ENCODE measurements at regions not wholly inside any gene's neighbourhood (a gene's known extent, or its start where the extent isn't known, plus 50 kb on each side); places are given as distances from the start of the nearest gene placed in this dataset.

DNA sequence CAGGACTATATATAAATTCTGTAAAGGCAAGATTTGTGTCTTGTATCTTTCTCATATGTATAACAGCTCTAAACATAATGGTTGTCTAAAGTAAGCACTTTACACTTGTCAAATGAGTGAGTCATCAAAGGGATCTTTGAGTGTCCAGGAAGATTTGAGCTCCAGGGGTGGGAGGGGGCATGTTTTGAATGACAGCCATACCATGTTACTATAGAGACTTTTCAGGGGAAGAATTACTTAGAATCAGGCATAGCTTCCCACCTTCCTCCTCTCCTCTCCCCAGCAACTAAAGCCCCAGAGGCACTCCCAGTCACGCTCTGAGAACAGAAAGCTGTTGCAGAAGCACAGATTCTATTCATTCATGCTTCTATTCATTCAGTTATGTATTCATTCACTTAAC is 65.8 kb upstream of the ALK start (continued):
- TF ChIP-seq, protein P1, sequence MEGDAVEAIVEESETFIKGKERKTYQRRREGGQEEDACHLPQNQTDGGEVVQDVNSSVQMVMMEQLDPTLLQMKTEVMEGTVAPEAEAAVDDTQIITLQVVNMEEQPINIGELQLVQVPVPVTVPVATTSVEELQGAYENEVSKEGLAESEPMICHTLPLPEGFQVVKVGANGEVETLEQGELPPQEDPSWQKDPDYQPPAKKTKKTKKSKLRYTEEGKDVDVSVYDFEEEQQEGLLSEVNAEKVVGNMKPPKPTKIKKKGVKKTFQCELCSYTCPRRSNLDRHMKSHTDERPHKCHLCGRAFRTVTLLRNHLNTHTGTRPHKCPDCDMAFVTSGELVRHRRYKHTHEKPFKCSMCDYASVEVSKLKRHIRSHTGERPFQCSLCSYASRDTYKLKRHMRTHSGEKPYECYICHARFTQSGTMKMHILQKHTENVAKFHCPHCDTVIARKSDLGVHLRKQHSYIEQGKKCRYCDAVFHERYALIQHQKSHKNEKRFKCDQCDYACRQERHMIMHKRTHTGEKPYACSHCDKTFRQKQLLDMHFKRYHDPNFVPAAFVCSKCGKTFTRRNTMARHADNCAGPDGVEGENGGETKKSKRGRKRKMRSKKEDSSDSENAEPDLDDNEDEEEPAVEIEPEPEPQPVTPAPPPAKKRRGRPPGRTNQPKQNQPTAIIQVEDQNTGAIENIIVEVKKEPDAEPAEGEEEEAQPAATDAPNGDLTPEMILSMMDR (conservative IDR thresholded peaks at IDR 0.05; ENCODE audit: low read depth in 2 of 2): no peak

DNA sequence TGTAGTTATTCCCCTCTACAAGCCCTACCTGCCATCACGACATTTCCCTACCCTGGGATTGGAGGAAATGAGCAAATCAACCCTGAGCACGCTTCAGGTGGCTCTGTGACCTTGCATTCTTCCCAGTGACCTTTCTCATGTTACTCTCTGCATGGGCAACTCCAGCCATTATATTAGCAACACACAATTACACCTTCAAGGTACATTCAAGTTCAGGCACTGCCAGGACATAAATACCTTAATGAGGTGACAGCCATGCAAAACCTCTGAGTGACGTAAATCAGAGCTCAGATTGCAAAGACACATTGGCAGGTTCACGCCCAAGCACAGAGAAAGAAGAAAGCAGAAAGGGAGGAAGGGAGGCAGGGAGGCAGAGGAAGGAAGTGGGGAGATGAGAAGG is 68.7 kb upstream of the ALK start:
- no peaks in the 10 kb centered on the region for H3K27me3 ChIP-seq (ENCODE audit: insufficient read depth)
- H3K36me3 ChIP-seq (ENCODE audit: insufficient read depth): no peaks in the 10 kb centered on the region
- H3K27me3 Mint-ChIP-seq (ENCODE audit: insufficient read depth, low read depth, poor library complexity): peaks cover 2% of the 10 kb centered on the region
- H3K4me1 Mint-ChIP-seq: peaks cover 7% of the 10 kb centered on the region; the same call in 2 of the 3 replicates
- H3K9me3 Mint-ChIP-seq: no peaks in the 10 kb centered on the region
- no peak overlapping the region for H2AFZ ChIP-seq
- no peak overlapping the region for H3K4me2 ChIP-seq
- DNase-seq (ENCODE audit: low spot score) (no peak), ATAC-seq (no peak)
- no peaks in the 10 kb centered on the region for H4K20me1 ChIP-seq (replicated peaks; ENCODE audit: insufficient read depth)
- no peaks in the 10 kb centered on the region for H3K79me2 ChIP-seq (replicated peaks; ENCODE audit: insufficient read depth)
- no peak overlapping the region for H3K4me3 ChIP-seq
- peaks cover 6% of the 10 kb centered on the region; the same call in 1 of the 2 replicates for H3K9me2 ChIP-seq (ENCODE audit: insufficient read depth)
- H3K27ac ChIP-seq (ENCODE audit: low read depth): no peak overlapping the region
- no peak overlapping the region for H3K4me3 Mint-ChIP-seq
- H3K27ac Mint-ChIP-seq: no peak overlapping the region
- 0 out of 2 replicates have a peak, but pooled peaks cover 8% of the 10 kb centered on the region for H3K4me1 ChIP-seq (ENCODE audit: insufficient read depth)
- no peaks in the 10 kb centered on the region for H3K36me3 Mint-ChIP-seq (ENCODE audit: low read depth)
- H3F3A ChIP-seq (replicated peaks; ENCODE audit: low read depth): no peaks in the 10 kb centered on the region
- TF ChIP-seq NANOG (IDR thresholded peaks at IDR 0.05; ENCODE audit: borderline replicate concordance) (no peak), EZH2 (IDR thresholded peaks at IDR 0.05; ENCODE audit: low read depth, unreplicated experiment) (no peak), ZNF114 (CRISPR knock-in tag; IDR thresholded peaks at IDR 0.05) (no peak), POLR2AphosphoS5 (IDR thresholded peaks at IDR 0.05; ENCODE audit: low read depth) (no peak), ZNF331 (CRISPR knock-in tag; IDR thresholded peaks at IDR 0.05; ENCODE audit: low read depth) (no peak), STAT1 (IDR thresholded peaks at IDR 0.05; ENCODE audit: unreplicated experiment) (no peak), JUNB (IDR thresholded peaks at IDR 0.05; ENCODE audit: unreplicated experiment) (no peak)
- TF ChIP-seq, protein P2, sequence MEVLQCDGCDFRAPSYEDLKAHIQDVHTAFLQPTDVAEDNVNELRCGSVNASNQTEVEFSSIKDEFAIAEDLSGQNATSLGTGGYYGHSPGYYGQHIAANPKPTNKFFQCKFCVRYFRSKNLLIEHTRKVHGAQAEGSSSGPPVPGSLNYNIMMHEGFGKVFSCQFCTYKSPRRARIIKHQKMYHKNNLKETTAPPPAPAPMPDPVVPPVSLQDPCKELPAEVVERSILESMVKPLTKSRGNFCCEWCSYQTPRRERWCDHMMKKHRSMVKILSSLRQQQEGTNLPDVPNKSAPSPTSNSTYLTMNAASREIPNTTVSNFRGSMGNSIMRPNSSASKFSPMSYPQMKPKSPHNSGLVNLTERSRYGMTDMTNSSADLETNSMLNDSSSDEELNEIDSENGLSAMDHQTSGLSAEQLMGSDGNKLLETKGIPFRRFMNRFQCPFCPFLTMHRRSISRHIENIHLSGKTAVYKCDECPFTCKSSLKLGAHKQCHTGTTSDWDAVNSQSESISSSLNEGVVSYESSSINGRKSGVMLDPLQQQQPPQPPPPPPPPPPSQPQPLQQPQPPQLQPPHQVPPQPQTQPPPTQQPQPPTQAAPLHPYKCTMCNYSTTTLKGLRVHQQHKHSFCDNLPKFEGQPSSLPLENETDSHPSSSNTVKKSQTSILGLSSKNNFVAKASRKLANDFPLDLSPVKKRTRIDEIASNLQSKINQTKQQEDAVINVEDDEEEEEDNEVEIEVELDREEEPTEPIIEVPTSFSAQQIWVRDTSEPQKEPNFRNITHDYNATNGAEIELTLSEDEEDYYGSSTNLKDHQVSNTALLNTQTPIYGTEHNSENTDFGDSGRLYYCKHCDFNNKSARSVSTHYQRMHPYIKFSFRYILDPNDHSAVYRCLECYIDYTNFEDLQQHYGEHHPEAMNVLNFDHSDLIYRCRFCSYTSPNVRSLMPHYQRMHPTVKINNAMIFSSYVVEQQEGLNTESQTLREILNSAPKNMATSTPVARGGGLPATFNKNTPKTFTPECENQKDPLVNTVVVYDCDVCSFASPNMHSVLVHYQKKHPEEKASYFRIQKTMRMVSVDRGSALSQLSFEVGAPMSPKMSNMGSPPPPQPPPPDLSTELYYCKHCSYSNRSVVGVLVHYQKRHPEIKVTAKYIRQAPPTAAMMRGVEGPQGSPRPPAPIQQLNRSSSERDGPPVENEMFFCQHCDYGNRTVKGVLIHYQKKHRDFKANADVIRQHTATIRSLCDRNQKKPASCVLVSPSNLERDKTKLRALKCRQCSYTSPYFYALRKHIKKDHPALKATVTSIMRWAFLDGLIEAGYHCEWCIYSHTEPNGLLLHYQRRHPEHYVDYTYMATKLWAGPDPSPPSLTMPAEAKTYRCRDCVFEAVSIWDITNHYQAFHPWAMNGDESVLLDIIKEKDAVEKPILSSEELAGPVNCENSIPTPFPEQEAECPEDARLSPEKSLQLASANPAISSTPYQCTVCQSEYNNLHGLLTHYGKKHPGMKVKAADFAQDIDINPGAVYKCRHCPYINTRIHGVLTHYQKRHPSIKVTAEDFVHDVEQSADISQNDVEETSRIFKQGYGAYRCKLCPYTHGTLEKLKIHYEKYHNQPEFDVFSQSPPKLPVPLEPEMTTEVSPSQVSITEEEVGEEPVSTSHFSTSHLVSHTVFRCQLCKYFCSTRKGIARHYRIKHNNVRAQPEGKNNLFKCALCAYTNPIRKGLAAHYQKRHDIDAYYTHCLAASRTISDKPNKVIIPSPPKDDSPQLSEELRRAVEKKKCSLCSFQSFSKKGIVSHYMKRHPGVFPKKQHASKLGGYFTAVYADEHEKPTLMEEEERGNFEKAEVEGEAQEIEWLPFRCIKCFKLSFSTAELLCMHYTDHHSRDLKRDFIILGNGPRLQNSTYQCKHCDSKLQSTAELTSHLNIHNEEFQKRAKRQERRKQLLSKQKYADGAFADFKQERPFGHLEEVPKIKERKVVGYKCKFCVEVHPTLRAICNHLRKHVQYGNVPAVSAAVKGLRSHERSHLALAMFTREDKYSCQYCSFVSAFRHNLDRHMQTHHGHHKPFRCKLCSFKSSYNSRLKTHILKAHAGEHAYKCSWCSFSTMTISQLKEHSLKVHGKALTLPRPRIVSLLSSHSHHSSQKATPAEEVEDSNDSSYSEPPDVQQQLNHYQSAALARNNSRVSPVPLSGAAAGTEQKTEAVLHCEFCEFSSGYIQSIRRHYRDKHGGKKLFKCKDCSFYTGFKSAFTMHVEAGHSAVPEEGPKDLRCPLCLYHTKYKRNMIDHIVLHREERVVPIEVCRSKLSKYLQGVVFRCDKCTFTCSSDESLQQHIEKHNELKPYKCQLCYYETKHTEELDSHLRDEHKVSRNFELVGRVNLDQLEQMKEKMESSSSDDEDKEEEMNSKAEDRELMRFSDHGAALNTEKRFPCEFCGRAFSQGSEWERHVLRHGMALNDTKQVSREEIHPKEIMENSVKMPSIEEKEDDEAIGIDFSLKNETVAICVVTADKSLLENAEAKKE (CRISPR knock-in tag; IDR thresholded peaks at IDR 0.05): no peak
- TF ChIP-seq, protein P1 (conservative IDR thresholded peaks at IDR 0.05; ENCODE audit: low read depth in 2 of 2): no peak
- TF ChIP-seq, protein P3, sequence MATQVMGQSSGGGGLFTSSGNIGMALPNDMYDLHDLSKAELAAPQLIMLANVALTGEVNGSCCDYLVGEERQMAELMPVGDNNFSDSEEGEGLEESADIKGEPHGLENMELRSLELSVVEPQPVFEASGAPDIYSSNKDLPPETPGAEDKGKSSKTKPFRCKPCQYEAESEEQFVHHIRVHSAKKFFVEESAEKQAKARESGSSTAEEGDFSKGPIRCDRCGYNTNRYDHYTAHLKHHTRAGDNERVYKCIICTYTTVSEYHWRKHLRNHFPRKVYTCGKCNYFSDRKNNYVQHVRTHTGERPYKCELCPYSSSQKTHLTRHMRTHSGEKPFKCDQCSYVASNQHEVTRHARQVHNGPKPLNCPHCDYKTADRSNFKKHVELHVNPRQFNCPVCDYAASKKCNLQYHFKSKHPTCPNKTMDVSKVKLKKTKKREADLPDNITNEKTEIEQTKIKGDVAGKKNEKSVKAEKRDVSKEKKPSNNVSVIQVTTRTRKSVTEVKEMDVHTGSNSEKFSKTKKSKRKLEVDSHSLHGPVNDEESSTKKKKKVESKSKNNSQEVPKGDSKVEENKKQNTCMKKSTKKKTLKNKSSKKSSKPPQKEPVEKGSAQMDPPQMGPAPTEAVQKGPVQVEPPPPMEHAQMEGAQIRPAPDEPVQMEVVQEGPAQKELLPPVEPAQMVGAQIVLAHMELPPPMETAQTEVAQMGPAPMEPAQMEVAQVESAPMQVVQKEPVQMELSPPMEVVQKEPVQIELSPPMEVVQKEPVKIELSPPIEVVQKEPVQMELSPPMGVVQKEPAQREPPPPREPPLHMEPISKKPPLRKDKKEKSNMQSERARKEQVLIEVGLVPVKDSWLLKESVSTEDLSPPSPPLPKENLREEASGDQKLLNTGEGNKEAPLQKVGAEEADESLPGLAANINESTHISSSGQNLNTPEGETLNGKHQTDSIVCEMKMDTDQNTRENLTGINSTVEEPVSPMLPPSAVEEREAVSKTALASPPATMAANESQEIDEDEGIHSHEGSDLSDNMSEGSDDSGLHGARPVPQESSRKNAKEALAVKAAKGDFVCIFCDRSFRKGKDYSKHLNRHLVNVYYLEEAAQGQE (IDR thresholded peaks at IDR 0.05; ENCODE audit: unreplicated experiment): no peak
- TF ChIP-seq, protein P4, sequence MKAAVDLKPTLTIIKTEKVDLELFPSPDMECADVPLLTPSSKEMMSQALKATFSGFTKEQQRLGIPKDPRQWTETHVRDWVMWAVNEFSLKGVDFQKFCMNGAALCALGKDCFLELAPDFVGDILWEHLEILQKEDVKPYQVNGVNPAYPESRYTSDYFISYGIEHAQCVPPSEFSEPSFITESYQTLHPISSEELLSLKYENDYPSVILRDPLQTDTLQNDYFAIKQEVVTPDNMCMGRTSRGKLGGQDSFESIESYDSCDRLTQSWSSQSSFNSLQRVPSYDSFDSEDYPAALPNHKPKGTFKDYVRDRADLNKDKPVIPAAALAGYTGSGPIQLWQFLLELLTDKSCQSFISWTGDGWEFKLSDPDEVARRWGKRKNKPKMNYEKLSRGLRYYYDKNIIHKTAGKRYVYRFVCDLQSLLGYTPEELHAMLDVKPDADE (IDR thresholded peaks at IDR 0.05): no peak

All from GM23338 (cell line).